B cell (primary cell): ENCODE measurements at regions not wholly inside any gene's neighbourhood (a gene's known extent, or its start where the extent isn't known, plus 50 kb on each side); places are given as distances from the start of the nearest gene placed in this dataset.
"Not testable (repeated sequence)": the region's sequence is repeated elsewhere in the genome, so short reads cannot be mapped to it uniquely, and the experiment has no call there.

Experiments used
- EZH2 ChIP-seq: IDR thresholded peaks from 2 replicates; pipeline ENCODE4 v1.6.1; 2012; ENCODE audit warnings: borderline replicate concordance, low read depth, mild to moderate bottlenecking, moderate library complexity, low read length; ENCODE audit not compliant: insufficient read depth, poor library complexity, severe bottlenecking
- TF ChIP-seq, protein P1 (sequence below): fragments of 200-600 bp; IDR thresholded peaks from one replicate; pipeline ENCODE4 v1.8.0; 2022; ENCODE audit warnings: antibody characterized with exemption, mild to moderate bottlenecking

DNA sequence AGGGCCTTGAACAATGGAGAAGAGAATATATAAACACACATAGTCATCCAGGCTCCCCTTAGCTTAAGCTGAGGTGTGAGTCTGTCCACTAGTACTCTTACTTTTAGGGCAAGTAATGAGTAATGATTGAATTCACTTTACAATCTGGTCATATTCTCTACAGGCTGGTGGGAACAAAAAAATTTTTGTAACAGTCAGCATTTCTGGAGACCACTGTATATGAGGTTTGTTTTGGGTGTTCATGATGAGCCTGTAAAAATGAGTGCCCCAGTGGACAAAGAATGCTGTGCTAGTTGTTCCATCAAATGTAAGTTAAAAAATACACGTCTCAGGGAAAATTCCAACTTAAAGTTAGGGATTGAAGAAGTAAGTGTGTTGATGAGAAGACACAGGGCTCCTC lies 154.0 kb downstream of the ZNF37A start:
- TF ChIP-seq, protein P1, sequence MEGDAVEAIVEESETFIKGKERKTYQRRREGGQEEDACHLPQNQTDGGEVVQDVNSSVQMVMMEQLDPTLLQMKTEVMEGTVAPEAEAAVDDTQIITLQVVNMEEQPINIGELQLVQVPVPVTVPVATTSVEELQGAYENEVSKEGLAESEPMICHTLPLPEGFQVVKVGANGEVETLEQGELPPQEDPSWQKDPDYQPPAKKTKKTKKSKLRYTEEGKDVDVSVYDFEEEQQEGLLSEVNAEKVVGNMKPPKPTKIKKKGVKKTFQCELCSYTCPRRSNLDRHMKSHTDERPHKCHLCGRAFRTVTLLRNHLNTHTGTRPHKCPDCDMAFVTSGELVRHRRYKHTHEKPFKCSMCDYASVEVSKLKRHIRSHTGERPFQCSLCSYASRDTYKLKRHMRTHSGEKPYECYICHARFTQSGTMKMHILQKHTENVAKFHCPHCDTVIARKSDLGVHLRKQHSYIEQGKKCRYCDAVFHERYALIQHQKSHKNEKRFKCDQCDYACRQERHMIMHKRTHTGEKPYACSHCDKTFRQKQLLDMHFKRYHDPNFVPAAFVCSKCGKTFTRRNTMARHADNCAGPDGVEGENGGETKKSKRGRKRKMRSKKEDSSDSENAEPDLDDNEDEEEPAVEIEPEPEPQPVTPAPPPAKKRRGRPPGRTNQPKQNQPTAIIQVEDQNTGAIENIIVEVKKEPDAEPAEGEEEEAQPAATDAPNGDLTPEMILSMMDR = not testable (repeated sequence)
- not testable (repeated sequence) for TF ChIP-seq EZH2
